Stomach (tissue), 8 donors: ENCODE measurements at regions not wholly inside any gene's neighbourhood (a gene's known extent, or its start where the extent isn't known, plus 50 kb on each side); places are given as distances from the start of the nearest gene placed in this dataset.

Experiments used
- DNase-seq, 2 donors: peaks; one replicate each; pipeline versions ENCODE4 v3.0.0 to v3.0.0-alpha.2; 2013 to 2019
- H3K27ac ChIP-seq, 5 donors: fragments of 200-600 bp in 4 of 5; sonication (generic) in 4 of 5; one replicate each; pipeline ENCODE4 v1.5.1; 2013 to 2019; ENCODE audit warnings: mild to moderate bottlenecking in 1 of 5, moderate library complexity in 1 of 5
- H3K27me3 ChIP-seq, 3 donors: fragments of 200-600 bp; sonication (generic); one replicate each; pipeline ENCODE4 v1.5.1; 2017 to 2019; ENCODE audit warnings: mixed run types in 1 of 3
- H3K36me3 ChIP-seq, 4 donors: fragments of 200-600 bp; sonication (generic); 1 replicate in 3 of 4; 2 replicates in 1 of 4; pipeline ENCODE4 v1.5.1; 2016 to 2019
- H3K4me1 ChIP-seq, 4 donors: fragments of 200-600 bp; sonication (generic); one replicate each; pipeline ENCODE4 v1.5.1; 2016 to 2019
- H3K4me3 ChIP-seq, 4 donors: fragments of 200-600 bp; sonication (generic) in 3 of 4; one replicate each; pipeline ENCODE4 v1.5.1; 2016 to 2019; ENCODE audit warnings: mild to moderate bottlenecking in 1 of 4
- H3K9me3 ChIP-seq, 4 donors: fragments of 200-600 bp; sonication (generic); one replicate each; pipeline ENCODE4 v1.5.1; 2016 to 2019
- CTCF ChIP-seq, 7 experiments: fragments of 450-650 bp in 4 of 7; fragments of 200-600 bp in 3 of 7; sonication (generic) in 3 of 7; IDR thresholded peaks; one replicate each; pipeline ENCODE4 v1.5.1; 2016 to 2019; ENCODE audit warnings: antibody characterized with exemption in 7 of 7, control low read depth in 2 of 7, mild to moderate bottlenecking in 1 of 7
- EP300 ChIP-seq: sonication (generic); formaldehyde crosslinking; IDR thresholded peaks from one replicate; pipeline ENCODE4 v1.6.1; 2017; ENCODE audit warnings: antibody characterized with exemption
- POLR2A ChIP-seq, 4 donors: fragments of 450-650 bp; IDR thresholded peaks; one replicate each; pipeline ENCODE4 v1.6.1; 2016; ENCODE audit warnings: antibody characterized with exemption in 4 of 4, control low read depth in 2 of 4, mild to moderate bottlenecking in 1 of 4, moderate library complexity in 1 of 4
- POLR2AphosphoS5 ChIP-seq, 3 donors: sonication (generic); formaldehyde crosslinking; IDR thresholded peaks; one replicate each; pipeline ENCODE4 v1.6.1; 2016; ENCODE audit warnings: antibody characterized with exemption in 3 of 3
- WGBS, 5 donors: extraction: QIAGEN DNeasy Blood & Tissue Kit in 3 of 5; methylation state at CpG; one replicate each; pipeline versions ENCODE4 v1.1.5 to v1.1.7; 2013 to 2018; 5-methylcytosine and 5-hydroxymethylcytosine counted together
- intact Hi-C: fragments of 100-400 bp; cut with DNase I; formaldehyde crosslinking; loops from one replicate; pipeline ENCODE4 v1.15.1; 2023; ENCODE audit warnings: low total_unique reads
- donor health status: healthy with polysubstance abuse.
- donor health status: Bipolar disorder and iron deficiency.
- donor health status: healthy.

GRCh38 chr4:153084980-153085630 is 119.1 kb upstream of the TRIM2 start:
- H3K27me3 ChIP-seq, result no peaks in the 10 kb centered on the region
- no peaks in the 10 kb centered on the region for H3K9me3 ChIP-seq
- peaks cover 8 to 21% (median 15%) of the 10 kb centered on the region in 4 donors for H3K4me1 ChIP-seq
- no peak overlapping the region for H3K4me3 ChIP-seq
- TF ChIP-seq POLR2A (IDR thresholded peaks at IDR 0.05) (no peak), CTCF (IDR thresholded peaks at IDR 0.05) (peak in 5 of 7 experiments; percentile 93 to 98 (median 97))
- 5 to 14% (median 9%) methylated on average over 11 of the region's 11 CpGs for WGBS, 5 donors
- H3K27ac ChIP-seq, result peak overlapping the region in 1 of 5 donors; percentile 37
- peak; percentile 82 to 89 for DNase-seq
- no peaks in the 10 kb centered on the region for H3K36me3 ChIP-seq
- intact Hi-C loops, result loop anchor here (5.0 kb wide), 2 partner anchors 42 to 243 kb away; no protein-coding TSS in a partner anchor

GRCh38 chr4:153087671-153088194 is 116.5 kb upstream of the TRIM2 start:
- H3K9me3 ChIP-seq, result no peaks in the 10 kb centered on the region
- no peak for DNase-seq
- H3K27me3 ChIP-seq, result no peaks in the 10 kb centered on the region
- WGBS, 5 donors, result 87 to 94% (median 91%) methylated on average over 7 of the region's 7 CpGs
- H3K4me3 ChIP-seq, result no peak overlapping the region
- TF ChIP-seq EP300, result no peak
- no peak for TF ChIP-seq CTCF (IDR thresholded peaks at IDR 0.05)
- no peak for TF ChIP-seq POLR2A (IDR thresholded peaks at IDR 0.05)
- no peak for TF ChIP-seq POLR2AphosphoS5 (IDR thresholded peaks at IDR 0.05)
- no peak overlapping the region for H3K27ac ChIP-seq
- H3K4me1 ChIP-seq, result peaks cover 8 to 21% (median 18%) of the 10 kb centered on the region in 4 donors
- intact Hi-C loops, result loop anchor here (5.0 kb wide), 1 partner anchor 245 kb away; no protein-coding TSS in a partner anchor
- no peaks in the 10 kb centered on the region for H3K36me3 ChIP-seq

- no peak overlapping the region for H3K27ac ChIP-seq
- TF ChIP-seq EP300 (no peak), POLR2AphosphoS5 (IDR thresholded peaks at IDR 0.05) (no peak), CTCF (IDR thresholded peaks at IDR 0.05) (no peak), POLR2A (IDR thresholded peaks at IDR 0.05) (no peak)
- WGBS, 5 donors, result 90 to 96% (median 93%) methylated on average over 7 of the region's 7 CpGs
- no peaks in the 10 kb centered on the region for H3K27me3 ChIP-seq
- H3K9me3 ChIP-seq, result no peaks in the 10 kb centered on the region
- H3K36me3 ChIP-seq, result no peaks in the 10 kb centered on the region
- intact Hi-C loops, result loop anchor here (5.0 kb wide), 1 partner anchor 247 kb away; no protein-coding TSS in a partner anchor
- peaks cover 7 to 13% (median 9%) of the 10 kb centered on the region in 4 donors for H3K4me1 ChIP-seq
- H3K4me3 ChIP-seq, result no peak overlapping the region
- DNase-seq, result no peak
Measured at GRCh38 chr4:153089742-153090141, 114.5 kb upstream of the TRIM2 start.

GRCh38 chr4:153090181-153090580 is 114.1 kb upstream of the TRIM2 start:
- TF ChIP-seq POLR2AphosphoS5 (IDR thresholded peaks at IDR 0.05) (no peak), CTCF (IDR thresholded peaks at IDR 0.05) (no peak), POLR2A (IDR thresholded peaks at IDR 0.05) (no peak), EP300 (no peak)
- Histone ChIP-seq H3K27me3 (no peaks in the 10 kb centered on the region), H3K4me1 (peaks cover 3 to 8% (median 4%) of the 10 kb centered on the region in 4 donors), H3K36me3 (no peaks in the 10 kb centered on the region), H3K9me3 (no peaks in the 10 kb centered on the region), H3K4me3 (no peak overlapping the region), H3K27ac (no peak overlapping the region)
- intact Hi-C loops, result no loop called here
- WGBS, 5 donors, result 64 to 92% (median 77%) methylated on average over 2 of the region's 2 CpGs
- DNase-seq, result no peak
